HEK293T (cell line): ENCODE measurements at regions not wholly inside any gene's neighbourhood (a gene's known extent, or its start where the extent isn't known, plus 50 kb on each side); places are given as distances from the start of the nearest gene placed in this dataset.

Experiments used
- BHLHE40 ChIP-seq: fragments of 450-650 bp; IDR thresholded peaks from 2 replicates; pipeline ENCODE4 v1.6.1; 2016; ENCODE audit warnings: mild to moderate bottlenecking, moderate library complexity, borderline replicate concordance
- ELF4 ChIP-seq: fragments of 450-650 bp; IDR thresholded peaks from 2 replicates; pipeline ENCODE4 v1.6.1; 2017; ENCODE audit warnings: antibody characterized with exemption
- FOXA1 ChIP-seq: fragments of 450-650 bp; IDR thresholded peaks from 2 replicates; pipeline ENCODE4 v1.6.1; 2016; ENCODE audit warnings: mild to moderate bottlenecking
- FOXM1 ChIP-seq: fragments of 450-650 bp; IDR thresholded peaks from 2 replicates; pipeline ENCODE4 v1.6.1; 2017; ENCODE audit warnings: mild to moderate bottlenecking, borderline replicate concordance
- L3MBTL2 ChIP-seq: fragments of 450-650 bp; conservative IDR thresholded peaks from 2 replicates; pipeline ENCODE4 v1.6.1; 2016; ENCODE audit warnings: mild to moderate bottlenecking
- LEF1 ChIP-seq: fragments of 450-650 bp; IDR thresholded peaks from 2 replicates; pipeline ENCODE4 v1.6.1; 2017; ENCODE audit warnings: mild to moderate bottlenecking, borderline replicate concordance
- SUZ12 ChIP-seq: fragments of 450-650 bp; IDR thresholded peaks from 2 replicates; pipeline ENCODE4 v1.6.1; 2016; ENCODE audit warnings: mild to moderate bottlenecking
- TARDBP ChIP-seq: fragments of 450-650 bp; IDR thresholded peaks from 2 replicates; pipeline ENCODE4 v1.6.1; 2016
- ZNF384 ChIP-seq: fragments of 450-650 bp; IDR thresholded peaks from 2 replicates; pipeline ENCODE4 v1.6.1; 2016
- TF ChIP-seq, protein P1 (sequence below): fragments of 450-650 bp; IDR thresholded peaks from 2 replicates; pipeline ENCODE4 v1.6.1; 2016

DNA sequence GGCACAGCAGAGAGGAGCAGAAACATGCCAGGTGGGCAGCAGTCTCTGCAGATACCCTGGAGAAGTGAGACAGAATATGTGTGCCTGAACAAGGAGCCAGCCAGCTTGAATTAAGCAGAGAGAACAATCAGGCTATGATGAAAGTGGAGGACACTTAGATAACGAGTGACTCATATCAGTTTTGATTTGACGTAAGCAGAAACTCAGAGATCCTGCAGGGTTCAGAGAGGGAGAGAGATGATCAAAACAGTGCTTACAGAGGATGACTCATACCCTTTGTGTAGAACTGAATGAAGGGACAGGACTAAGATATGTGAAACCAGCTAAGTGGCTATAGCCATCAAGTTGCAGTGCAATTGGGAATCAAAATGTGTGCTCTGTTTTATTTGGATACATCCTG is 300.7 kb downstream of the TENT5A start:
- no peak for TF ChIP-seq SUZ12
- no peak for TF ChIP-seq LEF1
- TF ChIP-seq ELF4 = no peak
- no peak for TF ChIP-seq TARDBP
- no peak for TF ChIP-seq FOXM1
- TF ChIP-seq, protein P1, sequence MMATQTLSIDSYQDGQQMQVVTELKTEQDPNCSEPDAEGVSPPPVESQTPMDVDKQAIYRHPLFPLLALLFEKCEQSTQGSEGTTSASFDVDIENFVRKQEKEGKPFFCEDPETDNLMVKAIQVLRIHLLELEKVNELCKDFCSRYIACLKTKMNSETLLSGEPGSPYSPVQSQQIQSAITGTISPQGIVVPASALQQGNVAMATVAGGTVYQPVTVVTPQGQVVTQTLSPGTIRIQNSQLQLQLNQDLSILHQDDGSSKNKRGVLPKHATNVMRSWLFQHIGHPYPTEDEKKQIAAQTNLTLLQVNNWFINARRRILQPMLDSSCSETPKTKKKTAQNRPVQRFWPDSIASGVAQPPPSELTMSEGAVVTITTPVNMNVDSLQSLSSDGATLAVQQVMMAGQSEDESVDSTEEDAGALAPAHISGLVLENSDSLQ = no peak
- TF ChIP-seq BHLHE40 = no peak
- no peak for TF ChIP-seq L3MBTL2
- TF ChIP-seq ZNF384 = no peak
- TF ChIP-seq FOXA1 = no peak
